ENCODE measurements at regions not wholly inside any gene's neighbourhood (a gene's known extent, or its start where the extent isn't known, plus 50 kb on each side); places are given as distances from the start of the nearest gene placed in this dataset.

DNA sequence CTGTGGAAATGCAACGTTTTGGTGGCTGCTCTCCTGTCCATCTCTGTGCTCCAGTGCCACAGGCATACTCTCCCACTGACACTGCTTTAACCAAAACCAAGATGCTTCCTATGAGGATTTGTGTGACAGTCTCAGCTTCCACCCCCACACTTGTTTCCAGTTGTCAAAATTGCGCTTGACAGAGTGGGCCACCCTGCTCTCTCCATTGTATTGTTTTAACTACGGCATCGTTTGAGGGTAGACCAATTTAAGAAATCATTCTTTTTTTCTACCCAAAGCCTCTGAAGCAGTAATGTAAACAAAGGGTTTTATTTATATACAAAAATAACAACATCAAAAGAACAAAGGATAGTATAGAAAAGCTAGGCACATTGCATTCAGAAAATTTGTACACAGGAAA, 178.0 kb downstream of the INHBA start:
- TF ChIP-seq, protein P1, sequence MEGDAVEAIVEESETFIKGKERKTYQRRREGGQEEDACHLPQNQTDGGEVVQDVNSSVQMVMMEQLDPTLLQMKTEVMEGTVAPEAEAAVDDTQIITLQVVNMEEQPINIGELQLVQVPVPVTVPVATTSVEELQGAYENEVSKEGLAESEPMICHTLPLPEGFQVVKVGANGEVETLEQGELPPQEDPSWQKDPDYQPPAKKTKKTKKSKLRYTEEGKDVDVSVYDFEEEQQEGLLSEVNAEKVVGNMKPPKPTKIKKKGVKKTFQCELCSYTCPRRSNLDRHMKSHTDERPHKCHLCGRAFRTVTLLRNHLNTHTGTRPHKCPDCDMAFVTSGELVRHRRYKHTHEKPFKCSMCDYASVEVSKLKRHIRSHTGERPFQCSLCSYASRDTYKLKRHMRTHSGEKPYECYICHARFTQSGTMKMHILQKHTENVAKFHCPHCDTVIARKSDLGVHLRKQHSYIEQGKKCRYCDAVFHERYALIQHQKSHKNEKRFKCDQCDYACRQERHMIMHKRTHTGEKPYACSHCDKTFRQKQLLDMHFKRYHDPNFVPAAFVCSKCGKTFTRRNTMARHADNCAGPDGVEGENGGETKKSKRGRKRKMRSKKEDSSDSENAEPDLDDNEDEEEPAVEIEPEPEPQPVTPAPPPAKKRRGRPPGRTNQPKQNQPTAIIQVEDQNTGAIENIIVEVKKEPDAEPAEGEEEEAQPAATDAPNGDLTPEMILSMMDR (IDR thresholded peaks at IDR 0.05; ENCODE audit: poor library complexity) = no peak
- no peak for TF ChIP-seq EZH2 (IDR thresholded peaks at IDR 0.05; ENCODE audit: borderline replicate concordance)
